OCI-LY7 (cell line): ENCODE measurements at regions not wholly inside any gene's neighbourhood (a gene's known extent, or its start where the extent isn't known, plus 50 kb on each side); places are given as distances from the start of the nearest gene placed in this dataset.
"Not testable (repeated sequence)": the region's sequence is repeated elsewhere in the genome, so short reads cannot be mapped to it uniquely, and the experiment has no call there.

Source experiments
- EZH2phosphoT487 ChIP-seq: fragments of 200-600 bp; sonication (generic); IDR thresholded peaks from 2 replicates; pipeline ENCODE4 v1.6.1; 2018; ENCODE audit warnings: low read depth, borderline replicate concordance, mild to moderate bottlenecking, mixed run types, antibody characterized with exemption, low read length, moderate library complexity, mixed read lengths
- TF ChIP-seq, protein P1 (sequence below): fragments of 200-600 bp; sonication (generic); conservative IDR thresholded peaks from 2 replicates; pipeline ENCODE4 v1.5.1; 2014; ENCODE audit warnings: mild to moderate bottlenecking, antibody characterized with exemption, low read length, moderate library complexity, mixed read lengths

- TF ChIP-seq, protein P1, sequence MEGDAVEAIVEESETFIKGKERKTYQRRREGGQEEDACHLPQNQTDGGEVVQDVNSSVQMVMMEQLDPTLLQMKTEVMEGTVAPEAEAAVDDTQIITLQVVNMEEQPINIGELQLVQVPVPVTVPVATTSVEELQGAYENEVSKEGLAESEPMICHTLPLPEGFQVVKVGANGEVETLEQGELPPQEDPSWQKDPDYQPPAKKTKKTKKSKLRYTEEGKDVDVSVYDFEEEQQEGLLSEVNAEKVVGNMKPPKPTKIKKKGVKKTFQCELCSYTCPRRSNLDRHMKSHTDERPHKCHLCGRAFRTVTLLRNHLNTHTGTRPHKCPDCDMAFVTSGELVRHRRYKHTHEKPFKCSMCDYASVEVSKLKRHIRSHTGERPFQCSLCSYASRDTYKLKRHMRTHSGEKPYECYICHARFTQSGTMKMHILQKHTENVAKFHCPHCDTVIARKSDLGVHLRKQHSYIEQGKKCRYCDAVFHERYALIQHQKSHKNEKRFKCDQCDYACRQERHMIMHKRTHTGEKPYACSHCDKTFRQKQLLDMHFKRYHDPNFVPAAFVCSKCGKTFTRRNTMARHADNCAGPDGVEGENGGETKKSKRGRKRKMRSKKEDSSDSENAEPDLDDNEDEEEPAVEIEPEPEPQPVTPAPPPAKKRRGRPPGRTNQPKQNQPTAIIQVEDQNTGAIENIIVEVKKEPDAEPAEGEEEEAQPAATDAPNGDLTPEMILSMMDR, result not testable (repeated sequence)
- not testable (repeated sequence) for TF ChIP-seq EZH2phosphoT487
Measured at GRCh38 chr14:106425150-106425549, 898.8 kb downstream of the TMEM121 start.
